ENCODE measurements at regions not wholly inside any gene's neighbourhood (a gene's known extent, or its start where the extent isn't known, plus 50 kb on each side); places are given as distances from the start of the nearest gene placed in this dataset.

DNA sequence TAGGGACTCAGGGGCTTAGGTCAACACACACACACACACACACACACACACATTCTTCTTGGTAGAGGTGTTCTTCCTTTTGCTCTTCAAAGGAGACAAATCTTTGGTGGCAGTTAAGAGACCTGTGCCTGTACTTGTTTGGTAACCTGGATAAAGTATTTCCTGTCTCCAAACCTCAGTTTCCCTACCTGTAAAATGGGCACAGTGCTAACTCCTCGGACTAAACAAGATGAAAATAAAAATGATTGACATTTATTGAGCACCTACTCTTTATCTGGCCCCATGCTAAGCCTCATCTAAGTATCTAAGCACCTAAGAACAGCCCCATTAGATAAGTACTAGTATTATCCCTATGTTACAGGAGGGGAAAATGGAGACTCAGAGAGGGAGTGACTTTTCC lies 220.8 kb upstream of the MYL2 start:
- TF ChIP-seq, protein P1, sequence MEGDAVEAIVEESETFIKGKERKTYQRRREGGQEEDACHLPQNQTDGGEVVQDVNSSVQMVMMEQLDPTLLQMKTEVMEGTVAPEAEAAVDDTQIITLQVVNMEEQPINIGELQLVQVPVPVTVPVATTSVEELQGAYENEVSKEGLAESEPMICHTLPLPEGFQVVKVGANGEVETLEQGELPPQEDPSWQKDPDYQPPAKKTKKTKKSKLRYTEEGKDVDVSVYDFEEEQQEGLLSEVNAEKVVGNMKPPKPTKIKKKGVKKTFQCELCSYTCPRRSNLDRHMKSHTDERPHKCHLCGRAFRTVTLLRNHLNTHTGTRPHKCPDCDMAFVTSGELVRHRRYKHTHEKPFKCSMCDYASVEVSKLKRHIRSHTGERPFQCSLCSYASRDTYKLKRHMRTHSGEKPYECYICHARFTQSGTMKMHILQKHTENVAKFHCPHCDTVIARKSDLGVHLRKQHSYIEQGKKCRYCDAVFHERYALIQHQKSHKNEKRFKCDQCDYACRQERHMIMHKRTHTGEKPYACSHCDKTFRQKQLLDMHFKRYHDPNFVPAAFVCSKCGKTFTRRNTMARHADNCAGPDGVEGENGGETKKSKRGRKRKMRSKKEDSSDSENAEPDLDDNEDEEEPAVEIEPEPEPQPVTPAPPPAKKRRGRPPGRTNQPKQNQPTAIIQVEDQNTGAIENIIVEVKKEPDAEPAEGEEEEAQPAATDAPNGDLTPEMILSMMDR (conservative IDR thresholded peaks at IDR 0.05; ENCODE audit: low read depth in 2 of 2): no peak
- no peak for TF ChIP-seq EZH2phosphoT487 (IDR thresholded peaks at IDR 0.05; ENCODE audit: unreplicated experiment)
- no peak for TF ChIP-seq EZH2 (IDR thresholded peaks at IDR 0.05; ENCODE audit: low read depth, unreplicated experiment)
- TF ChIP-seq ETS1 (IDR thresholded peaks at IDR 0.05): no peak
- TF ChIP-seq, protein P2, sequence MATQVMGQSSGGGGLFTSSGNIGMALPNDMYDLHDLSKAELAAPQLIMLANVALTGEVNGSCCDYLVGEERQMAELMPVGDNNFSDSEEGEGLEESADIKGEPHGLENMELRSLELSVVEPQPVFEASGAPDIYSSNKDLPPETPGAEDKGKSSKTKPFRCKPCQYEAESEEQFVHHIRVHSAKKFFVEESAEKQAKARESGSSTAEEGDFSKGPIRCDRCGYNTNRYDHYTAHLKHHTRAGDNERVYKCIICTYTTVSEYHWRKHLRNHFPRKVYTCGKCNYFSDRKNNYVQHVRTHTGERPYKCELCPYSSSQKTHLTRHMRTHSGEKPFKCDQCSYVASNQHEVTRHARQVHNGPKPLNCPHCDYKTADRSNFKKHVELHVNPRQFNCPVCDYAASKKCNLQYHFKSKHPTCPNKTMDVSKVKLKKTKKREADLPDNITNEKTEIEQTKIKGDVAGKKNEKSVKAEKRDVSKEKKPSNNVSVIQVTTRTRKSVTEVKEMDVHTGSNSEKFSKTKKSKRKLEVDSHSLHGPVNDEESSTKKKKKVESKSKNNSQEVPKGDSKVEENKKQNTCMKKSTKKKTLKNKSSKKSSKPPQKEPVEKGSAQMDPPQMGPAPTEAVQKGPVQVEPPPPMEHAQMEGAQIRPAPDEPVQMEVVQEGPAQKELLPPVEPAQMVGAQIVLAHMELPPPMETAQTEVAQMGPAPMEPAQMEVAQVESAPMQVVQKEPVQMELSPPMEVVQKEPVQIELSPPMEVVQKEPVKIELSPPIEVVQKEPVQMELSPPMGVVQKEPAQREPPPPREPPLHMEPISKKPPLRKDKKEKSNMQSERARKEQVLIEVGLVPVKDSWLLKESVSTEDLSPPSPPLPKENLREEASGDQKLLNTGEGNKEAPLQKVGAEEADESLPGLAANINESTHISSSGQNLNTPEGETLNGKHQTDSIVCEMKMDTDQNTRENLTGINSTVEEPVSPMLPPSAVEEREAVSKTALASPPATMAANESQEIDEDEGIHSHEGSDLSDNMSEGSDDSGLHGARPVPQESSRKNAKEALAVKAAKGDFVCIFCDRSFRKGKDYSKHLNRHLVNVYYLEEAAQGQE (IDR thresholded peaks at IDR 0.05; ENCODE audit: unreplicated experiment): no peak
- TF ChIP-seq POLR2AphosphoS5 (IDR thresholded peaks at IDR 0.05; ENCODE audit: low read depth): no peak
- TF ChIP-seq CREB1 (CRISPR knock-in tag; IDR thresholded peaks at IDR 0.05; ENCODE audit: low read depth): no peak
- TF ChIP-seq ZNF331 (CRISPR knock-in tag; IDR thresholded peaks at IDR 0.05; ENCODE audit: low read depth): no peak
- no peak for TF ChIP-seq JUNB (IDR thresholded peaks at IDR 0.05; ENCODE audit: unreplicated experiment)
- no peak for TF ChIP-seq NANOG (IDR thresholded peaks at IDR 0.05; ENCODE audit: borderline replicate concordance)
